ENCODE measurements at regions not wholly inside any gene's neighbourhood (a gene's known extent, or its start where the extent isn't known, plus 50 kb on each side); places are given as distances from the start of the nearest gene placed in this dataset.

- no peak for DNase-seq
Observed at GRCh38 chr18:42271647-42272414, 316.8 kb downstream of the PIK3C3 start.

GRCh38 chr18:42274488-42275137 lies 319.6 kb downstream of the PIK3C3 start:
- peak; percentile 3 for DNase-seq

GRCh38 chr18:42275138-42275535 lies 320.1 kb downstream of the PIK3C3 start:
- no peak for DNase-seq

GRCh38 chr18:42275949-42276730 lies 321.1 kb downstream of the PIK3C3 start:
- DNase-seq, result no peak

GRCh38 chr18:42281124-42281523 lies 326.1 kb downstream of the PIK3C3 start:
- DNase-seq, result no peak

- DNase-seq, result no peak
Observed at GRCh38 chr18:42281851-42282250, 326.8 kb downstream of the PIK3C3 start.

GRCh38 chr18:42287047-42287446 lies 332.0 kb downstream of the PIK3C3 start:
- DNase-seq, result no peak

- DNase-seq, result no peak
Observed at GRCh38 chr18:42288129-42288528, 333.1 kb downstream of the PIK3C3 start.

GRCh38 chr18:42289526-42289925 lies 334.5 kb downstream of the PIK3C3 start:
- DNase-seq, result no peak

- DNase-seq, result no peak
Observed at GRCh38 chr18:42290318-42291307, 335.6 kb downstream of the PIK3C3 start.

GRCh38 chr18:42292654-42293053 lies 337.6 kb downstream of the PIK3C3 start:
- no peak for DNase-seq

- no peak for DNase-seq
Observed at GRCh38 chr18:42296192-42296591, 341.2 kb downstream of the PIK3C3 start.

- no peak for DNase-seq
Observed at GRCh38 chr18:42296723-42297122, 341.7 kb downstream of the PIK3C3 start.

- DNase-seq, result peak; percentile 75
Observed at GRCh38 chr18:42298759-42299675, 344.0 kb downstream of the PIK3C3 start.

GRCh38 chr18:42305869-42306593 lies 351.0 kb downstream of the PIK3C3 start:
- no peak for DNase-seq

- no peak for DNase-seq
Observed at GRCh38 chr18:42306594-42306980, 351.6 kb downstream of the PIK3C3 start.

- DNase-seq, result no peak
Observed at GRCh38 chr18:42310956-42311355, 355.9 kb downstream of the PIK3C3 start.

GRCh38 chr18:42326752-42327151 lies 371.7 kb downstream of the PIK3C3 start:
- no peak for DNase-seq

- no peak for DNase-seq
Observed at GRCh38 chr18:42328931-42329330, 373.9 kb downstream of the PIK3C3 start.

GRCh38 chr18:42330296-42330695 lies 375.3 kb downstream of the PIK3C3 start:
- no peak for DNase-seq

GRCh38 chr18:42333558-42333957 lies 378.5 kb downstream of the PIK3C3 start:
- DNase-seq, result no peak
